Activated CD8-positive, alpha-beta memory T cell treated with anti-CD3 and anti-CD28 coated beads for 48 hours (primary cell): ENCODE measurements at regions not wholly inside any gene's neighbourhood (a gene's known extent, or its start where the extent isn't known, plus 50 kb on each side); places are given as distances from the start of the nearest gene placed in this dataset.
"Not testable (repeated sequence)": the region's sequence is repeated elsewhere in the genome, so short reads cannot be mapped to it uniquely, and the experiment has no call there.

Experiments
- DNase-seq, 3 experiments: peaks; one replicate each; pipeline ENCODE4 v3.0.0-alpha.2; 2020; ENCODE audit warnings: low read depth in 2 of 3, low spot score in 2 of 3

DNA sequence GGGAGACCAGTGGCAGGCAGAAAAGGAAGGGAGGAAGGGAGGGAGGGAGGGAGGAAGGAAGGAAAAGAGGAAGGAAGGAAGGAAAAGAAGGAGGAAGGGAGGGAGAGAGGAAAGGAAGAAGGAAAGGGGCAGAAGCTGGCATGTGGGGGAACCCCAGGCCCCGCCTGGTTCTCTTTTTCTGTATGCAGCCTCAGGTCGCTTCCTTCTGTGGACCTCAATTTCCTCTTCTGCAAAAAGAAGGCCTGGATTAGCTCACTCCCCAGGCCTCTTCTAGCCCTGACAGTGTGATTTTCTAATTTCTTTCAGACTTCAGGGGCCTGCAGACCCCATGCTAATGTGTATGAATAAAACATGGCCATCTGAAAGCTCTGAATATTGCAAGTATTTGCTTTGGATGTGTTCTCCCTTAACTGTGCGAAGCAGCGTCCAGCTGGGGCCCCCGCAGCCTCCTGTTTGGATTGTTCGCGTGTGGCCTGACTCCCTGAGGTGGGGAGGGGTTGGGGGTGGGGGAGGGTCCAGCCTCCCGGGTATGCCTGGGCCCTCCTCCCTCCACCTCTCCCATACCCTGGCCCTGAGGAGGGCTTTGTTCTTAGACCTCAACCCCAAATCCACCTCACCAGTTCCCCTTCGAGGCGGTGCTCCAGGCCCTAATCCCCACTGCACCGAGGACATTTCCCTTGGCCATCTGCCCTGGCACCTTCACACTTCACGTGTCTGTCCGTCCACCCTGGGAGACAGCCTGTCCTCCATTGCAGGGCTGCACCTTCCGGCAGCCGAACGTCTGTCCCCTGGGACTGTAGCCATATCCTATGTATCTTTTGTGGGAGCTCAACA, 199.9 kb upstream of the ATP6AP2 start:
- no peak for DNase-seq

- DNase-seq: no peak
Observed at GRCh38 chrX:40377684-40378083, 203.1 kb upstream of the ATP6AP2 start.

GRCh38 chrX:40374486-40374885, 206.3 kb upstream of the ATP6AP2 start:
- no peak for DNase-seq

- DNase-seq: no peak
Observed at GRCh38 chrX:40373641-40374040, 207.1 kb upstream of the ATP6AP2 start.

GRCh38 chrX:40373025-40373424, 207.7 kb upstream of the ATP6AP2 start:
- DNase-seq: no peak

GRCh38 chrX:40371376-40371775, 209.4 kb upstream of the ATP6AP2 start:
- DNase-seq: no peak

- no peak for DNase-seq
Observed at GRCh38 chrX:40368611-40369061, 212.1 kb upstream of the ATP6AP2 start.

DNA sequence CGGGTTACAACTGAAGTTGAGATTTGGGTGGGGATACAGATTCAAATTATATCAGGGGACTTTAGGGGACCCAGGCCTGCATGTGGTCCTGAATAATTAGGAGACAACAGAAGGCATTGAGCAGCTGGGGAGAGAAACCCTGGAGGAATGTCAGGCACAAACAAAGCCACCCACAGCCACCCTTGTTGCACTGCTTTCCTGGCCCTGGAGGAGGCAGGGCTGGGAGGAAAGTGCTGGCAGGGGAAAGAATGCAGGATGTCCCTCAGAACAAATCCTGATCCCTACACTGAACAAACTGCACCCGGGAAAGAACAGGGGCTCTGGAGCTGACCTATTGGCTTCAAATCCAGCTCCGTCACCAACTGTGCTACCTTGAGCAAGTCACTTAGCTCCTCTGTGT, 214.1 kb upstream of the ATP6AP2 start:
- no peak for DNase-seq

DNA sequence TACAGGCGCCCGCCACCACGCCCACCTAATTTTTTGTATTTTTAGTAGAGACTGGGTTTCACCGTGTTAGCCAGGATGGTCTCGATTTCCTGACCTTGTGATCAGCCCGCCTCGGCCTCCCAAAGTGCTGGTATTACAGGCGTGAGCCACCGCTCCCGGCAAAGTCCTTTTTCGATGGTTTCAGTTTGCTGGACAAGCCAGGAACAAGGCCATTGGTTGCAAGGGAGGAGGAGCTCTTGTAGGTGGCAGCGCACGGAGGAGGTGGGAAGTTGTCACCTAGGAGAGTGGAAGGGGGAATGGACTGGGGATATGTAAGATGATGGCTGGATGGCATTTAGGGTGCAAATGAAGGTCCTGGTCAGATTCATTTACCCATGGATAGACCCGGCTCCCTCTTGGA, 218.5 kb upstream of the ATP6AP2 start:
- DNase-seq: not testable (repeated sequence)

DNA sequence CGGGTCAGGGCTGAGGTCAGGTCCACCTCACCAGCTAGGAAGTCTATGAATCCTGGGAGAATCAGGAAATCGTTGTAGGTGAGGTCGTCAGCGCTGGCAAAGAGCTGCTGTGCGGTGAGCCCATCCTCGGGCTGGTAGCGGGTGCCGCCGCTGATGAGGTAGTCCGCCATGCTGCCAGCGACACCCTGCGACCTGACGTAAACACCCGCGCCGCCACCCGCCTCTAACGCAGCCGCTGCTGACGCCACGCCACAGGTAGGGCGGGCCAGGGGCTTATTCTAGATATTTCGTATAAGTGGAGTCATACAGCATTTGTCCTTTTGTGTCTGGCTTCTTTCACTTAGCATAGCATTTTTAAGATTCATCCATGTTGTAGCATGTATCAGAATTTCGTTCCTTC, 220.2 kb upstream of the ATP6AP2 start:
- no peak for DNase-seq

DNA sequence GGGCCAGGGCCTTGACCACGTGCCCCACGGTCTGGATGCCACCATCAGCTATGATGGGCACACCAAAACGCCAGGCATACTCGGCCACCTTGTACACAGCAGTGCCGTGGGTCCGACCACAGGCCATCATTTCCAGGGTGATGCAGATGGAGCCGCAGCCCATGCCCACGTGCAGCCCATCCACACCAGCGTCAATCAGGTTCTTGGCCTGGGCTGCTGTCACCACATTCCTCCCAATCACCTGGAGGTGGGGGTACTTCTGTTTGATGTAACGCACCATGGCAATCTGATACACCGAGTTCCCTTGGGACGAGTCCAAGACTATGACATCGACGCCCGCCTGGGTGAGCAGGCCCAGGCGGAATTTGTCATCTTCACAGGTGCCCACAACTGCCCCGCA, 221.2 kb upstream of the ATP6AP2 start:
- no peak for DNase-seq

DNA sequence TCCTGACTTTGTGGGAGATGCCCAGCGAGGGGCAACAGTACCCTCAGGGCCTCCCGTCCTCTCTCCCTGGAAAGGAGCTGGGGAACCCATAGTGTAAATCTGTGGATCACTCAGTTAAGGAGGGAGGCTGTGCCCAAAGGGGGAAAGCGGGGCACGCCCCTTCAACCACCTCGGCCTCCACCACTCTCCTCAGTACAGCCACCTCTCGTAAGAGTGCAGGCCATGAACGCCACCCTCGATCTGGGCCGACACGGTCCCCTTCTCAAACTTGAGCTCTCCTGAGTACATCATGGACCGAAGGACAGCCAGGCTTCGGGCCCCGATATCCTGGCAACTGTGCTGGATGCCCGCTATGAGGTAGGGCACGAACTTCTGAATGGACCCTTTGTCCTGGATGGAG, 221.8 kb upstream of the ATP6AP2 start:
- no peak for DNase-seq

- DNase-seq: no peak
Observed at GRCh38 chrX:40349251-40349650, 231.5 kb upstream of the ATP6AP2 start.

- no peak for DNase-seq
Observed at GRCh38 chrX:40346379-40346778, 234.4 kb upstream of the ATP6AP2 start.

- DNase-seq: no peak
Observed at GRCh38 chrX:40343319-40343718, 237.5 kb upstream of the ATP6AP2 start.

GRCh38 chrX:40340116-40340515, 240.7 kb upstream of the ATP6AP2 start:
- no peak for DNase-seq

DNA sequence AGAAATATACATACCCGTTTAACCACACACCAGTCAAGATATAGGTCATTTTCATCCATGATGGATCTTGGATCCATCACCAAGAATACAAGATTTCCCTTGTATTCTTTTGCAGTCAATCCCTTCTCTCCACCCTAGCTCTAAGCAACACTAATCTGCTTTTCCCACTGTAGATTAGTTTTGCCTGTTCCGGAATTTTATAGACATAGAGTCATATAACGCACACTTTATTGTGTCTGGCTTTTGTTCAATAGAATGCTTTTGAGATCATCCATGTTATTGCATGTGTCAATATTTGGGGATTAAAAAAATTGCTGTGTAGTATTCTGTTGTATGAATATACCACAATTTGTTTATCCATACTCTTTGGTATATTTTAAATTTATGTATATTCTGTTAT, 235.6 kb upstream of the BCOR start:
- no peak for DNase-seq

- no peak for DNase-seq
Observed at GRCh38 chrX:40331762-40332161, 234.0 kb upstream of the BCOR start.

GRCh38 chrX:40331353-40331752, 233.6 kb upstream of the BCOR start:
- DNase-seq: no peak

GRCh38 chrX:40329616-40330015, 231.9 kb upstream of the BCOR start:
- DNase-seq: no peak

GRCh38 chrX:40327085-40327484, 229.3 kb upstream of the BCOR start:
- no peak for DNase-seq

DNA sequence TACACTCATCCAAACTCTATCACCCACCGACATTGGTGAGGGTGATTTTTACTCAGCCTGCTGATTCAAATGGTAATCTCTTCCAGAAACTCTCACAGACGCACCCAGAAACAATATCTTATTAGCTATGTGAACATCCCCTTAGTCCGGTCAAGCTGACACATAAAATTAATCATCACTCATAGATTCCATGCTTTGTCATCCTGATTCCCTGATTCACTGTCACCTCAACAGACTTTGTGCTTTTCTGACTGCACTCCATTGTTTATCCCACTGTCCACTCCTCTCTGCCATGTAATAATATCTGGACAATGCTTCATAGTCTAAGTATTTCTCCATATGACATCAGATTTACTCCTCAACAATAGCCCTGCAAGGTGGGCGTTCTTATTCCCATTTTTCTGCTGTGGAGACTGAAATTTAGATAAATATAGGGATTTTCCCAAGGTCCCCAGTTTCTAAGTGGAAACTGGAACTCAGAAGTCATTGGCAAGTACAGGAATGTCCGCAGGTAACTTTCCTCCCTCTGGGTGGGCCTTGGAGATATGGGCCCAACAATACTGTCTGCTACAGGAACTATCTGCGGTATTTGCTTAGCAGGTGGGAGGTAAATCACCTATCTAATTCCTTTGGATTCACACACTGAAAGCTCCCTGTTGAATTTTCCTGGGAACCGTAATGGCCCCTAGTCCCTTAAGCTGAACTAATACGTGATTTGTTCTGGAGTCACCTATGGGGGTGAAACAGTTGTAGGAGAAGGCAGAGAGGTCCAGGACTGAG, 228.6 kb upstream of the BCOR start:
- DNase-seq: no peak
